HG03095 (cell line): ENCODE measurements at regions not wholly inside any gene's neighbourhood (a gene's known extent, or its start where the extent isn't known, plus 50 kb on each side); places are given as distances from the start of the nearest gene placed in this dataset.

Source experiments
- ATAC-seq: cut with Tn5 transposase; IDR thresholded peaks from one replicate; pipeline ENCODE4 v1.9.1; 2021; ENCODE audit warnings: moderate library complexity; ENCODE audit not compliant: unreplicated experiment

DNA sequence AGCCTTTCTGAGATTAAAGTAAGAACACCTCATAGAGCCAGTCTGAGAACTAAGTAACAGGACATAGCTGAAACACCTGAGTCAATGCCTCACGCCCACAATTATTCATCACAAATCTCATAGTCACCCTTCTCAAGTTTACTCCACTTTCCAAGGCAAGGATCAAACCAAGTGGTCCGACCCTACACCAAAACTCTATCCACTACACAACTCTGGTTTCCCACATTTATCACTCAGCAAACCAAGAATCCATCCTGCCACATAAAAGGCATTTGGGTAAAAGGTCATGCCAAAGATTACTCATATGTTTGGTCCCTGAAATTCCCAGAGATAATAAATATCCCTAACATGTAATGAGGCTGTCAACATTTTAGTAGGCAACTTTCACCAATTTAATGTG, 144.1 kb downstream of the RPAP3 start:
- ATAC-seq = no peak

DNA sequence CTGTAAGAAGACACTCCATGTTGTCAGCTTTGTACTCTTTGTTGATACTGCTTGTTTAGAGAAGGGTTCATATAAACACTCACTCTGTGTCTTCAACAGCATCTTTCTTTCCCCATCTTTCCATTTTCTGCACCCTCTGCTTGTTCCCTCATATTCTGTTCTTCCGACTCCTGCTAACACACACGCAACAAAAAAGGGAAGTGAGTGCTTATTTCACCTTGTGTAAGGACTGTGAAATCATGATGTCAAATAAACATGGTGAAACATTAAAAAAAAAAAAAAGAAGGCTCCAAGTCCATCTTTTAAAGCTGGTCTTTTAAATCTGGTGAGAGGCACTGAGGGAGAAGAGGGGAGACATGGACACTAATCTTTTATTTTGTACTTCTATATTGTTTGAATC, 145.4 kb downstream of the RPAP3 start:
- no peak for ATAC-seq

DNA sequence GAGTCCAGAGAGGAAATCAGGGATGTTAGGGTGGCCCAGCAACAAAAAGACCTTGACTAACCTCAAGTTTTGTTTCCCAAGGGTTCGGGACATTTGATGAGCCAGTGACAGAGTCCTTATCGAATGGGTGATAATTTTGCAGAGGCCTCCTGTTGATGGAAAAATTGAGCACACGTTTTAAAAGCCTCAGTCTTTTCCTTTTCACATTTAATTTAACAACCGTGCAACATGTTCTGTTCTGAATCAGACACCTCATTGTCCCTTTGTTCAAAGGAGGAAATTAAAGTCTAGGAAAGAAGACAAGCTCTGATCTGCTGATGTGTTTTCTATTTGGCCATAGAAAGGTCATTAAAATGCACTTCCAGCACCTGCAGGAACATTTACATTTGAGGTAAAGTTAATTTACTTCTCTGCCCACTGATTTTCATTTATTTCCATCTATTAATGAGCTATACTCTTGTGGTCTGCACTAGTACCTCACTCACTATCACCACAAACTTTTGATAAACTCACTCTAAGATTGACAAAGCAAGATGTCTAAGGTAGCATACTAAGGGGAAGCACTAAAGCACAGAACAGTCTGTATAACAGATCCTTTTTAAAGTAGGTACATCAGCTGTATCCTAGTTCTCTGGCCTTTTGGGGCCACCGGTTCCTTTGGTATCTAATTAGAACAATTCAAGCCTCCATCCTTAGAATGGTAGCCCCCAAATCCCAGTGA, 147.0 kb downstream of the RPAP3 start:
- no peak for ATAC-seq

- no peak for ATAC-seq
Observed at GRCh38 chr12:47557386-47557785, 148.4 kb downstream of the RPAP3 start.

GRCh38 chr12:47556261-47557030, 149.4 kb downstream of the RPAP3 start:
- ATAC-seq = no peak

GRCh38 chr12:47554046-47554653, 151.7 kb downstream of the RPAP3 start:
- no peak for ATAC-seq

GRCh38 chr12:47553266-47553665, 152.6 kb downstream of the RPAP3 start:
- ATAC-seq = no peak

DNA sequence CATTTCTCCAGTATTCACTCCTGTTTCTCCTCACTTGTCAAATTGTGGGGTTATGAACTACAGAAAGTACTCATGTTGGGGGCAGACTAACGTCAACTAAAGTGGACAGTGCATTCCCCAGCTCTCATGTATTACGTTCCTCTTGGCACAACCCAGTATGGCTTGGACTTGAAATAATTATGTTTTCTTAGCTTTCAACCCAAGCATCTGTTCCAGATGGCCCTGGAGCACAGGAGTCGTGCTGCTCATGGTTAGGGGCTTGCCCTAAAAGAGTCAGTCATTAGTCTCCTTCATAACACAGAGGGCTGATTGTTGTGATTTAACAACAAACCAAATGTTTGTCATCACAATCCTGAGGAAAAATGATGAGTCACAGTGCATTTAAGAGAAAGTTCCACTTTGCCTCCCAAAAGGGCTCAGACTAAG, 154.4 kb downstream of the RPAP3 start:
- no peak for ATAC-seq

GRCh38 chr12:47549258-47549657, 156.6 kb downstream of the RPAP3 start:
- no peak for ATAC-seq

DNA sequence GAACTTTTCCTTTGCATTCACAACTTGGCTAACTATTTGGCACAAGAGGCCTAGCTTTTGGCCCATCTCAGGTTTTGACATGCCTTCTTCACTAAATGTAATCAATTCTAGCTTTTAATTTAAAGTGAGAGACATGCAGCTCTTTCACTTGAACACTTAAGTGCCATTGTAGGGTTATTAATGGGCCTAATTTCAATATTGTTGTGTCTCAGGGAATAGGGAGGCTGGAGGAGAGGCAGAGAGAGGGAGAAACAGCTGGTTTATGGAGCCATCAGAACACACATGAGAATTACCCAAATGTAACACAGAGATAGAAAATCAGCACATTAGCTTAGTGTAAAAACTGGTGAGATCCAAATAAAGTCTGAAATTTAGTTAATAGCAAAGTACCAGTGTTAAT, 157.4 kb downstream of the RPAP3 start:
- no peak for ATAC-seq

GRCh38 chr12:47547077-47547476, 158.8 kb downstream of the RPAP3 start:
- ATAC-seq = no peak

DNA sequence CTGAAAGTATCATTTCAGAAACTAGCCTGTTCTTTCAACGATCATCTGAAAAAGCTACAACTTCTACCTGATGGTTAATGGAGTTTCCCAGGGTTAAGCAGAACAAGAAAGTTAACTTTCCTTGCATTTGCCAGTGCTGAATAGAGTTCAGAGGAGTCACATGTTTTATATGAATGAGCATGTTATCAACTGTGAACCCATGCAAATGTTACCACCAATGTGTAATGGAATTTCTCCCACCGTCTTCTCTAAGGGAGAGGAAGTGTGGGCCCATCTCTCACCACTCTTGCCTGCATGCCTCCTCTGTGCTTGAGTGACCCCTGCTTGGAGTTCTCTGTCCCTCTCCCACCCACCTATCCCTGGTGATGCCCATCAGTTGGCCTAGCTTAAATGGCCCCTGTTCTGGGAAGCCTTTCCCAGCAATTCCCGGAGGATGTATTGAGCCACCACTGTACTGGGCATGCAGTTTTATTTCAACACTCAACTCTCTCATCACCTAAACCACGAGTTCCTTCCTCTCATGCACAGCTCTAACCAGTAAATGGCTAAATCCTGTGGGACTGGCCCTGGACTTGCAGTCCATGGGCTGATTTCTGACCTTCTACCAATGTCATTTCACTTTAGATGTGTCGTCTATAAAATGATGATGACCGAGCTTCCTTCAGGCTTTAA, 159.8 kb downstream of the RPAP3 start:
- ATAC-seq = no peak

DNA sequence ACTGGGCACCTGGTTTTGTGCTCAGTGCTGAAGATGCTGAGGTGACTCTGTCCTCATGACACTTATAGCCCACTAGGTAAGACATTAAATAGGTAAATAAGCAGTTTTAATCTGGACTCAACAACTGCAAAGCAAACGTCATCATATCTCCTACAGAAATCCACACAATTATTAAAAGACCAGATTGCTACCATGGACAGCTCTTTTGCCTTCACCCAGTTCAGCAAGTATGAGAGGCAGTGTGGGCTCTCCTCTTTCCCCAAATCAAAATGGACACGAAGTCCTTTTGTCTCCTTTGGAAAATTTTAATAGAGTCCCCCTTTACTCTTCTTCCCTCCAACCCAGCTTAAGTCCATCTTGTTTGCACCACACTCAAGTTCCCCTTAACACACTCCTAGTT, 171.1 kb downstream of the RPAP3 start:
- no peak for ATAC-seq

DNA sequence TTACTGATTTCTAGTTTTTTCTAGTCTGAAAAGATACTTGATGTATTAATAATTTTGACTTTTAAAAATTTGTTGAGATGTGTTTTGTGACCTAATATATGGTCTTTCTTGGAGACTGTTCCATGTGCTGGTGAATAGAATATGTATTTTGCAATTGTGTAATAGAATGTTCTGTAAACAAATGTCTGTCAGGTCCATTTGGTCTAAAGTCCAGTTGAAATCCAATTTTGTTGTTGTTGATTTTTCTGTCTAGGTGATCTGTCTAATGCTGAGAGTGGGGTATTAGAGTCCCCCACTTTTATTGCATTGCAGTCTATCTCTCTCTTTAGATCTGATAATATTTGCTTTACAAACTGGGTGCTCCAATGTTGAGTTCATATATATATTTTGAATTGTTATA, 175.8 kb downstream of the RPAP3 start:
- ATAC-seq = no peak

- no peak for ATAC-seq
Observed at GRCh38 chr12:47527816-47528215, 178.0 kb downstream of the RPAP3 start.

- ATAC-seq = no peak
Observed at GRCh38 chr12:47520029-47520428, 185.8 kb downstream of the RPAP3 start.

- ATAC-seq = no peak
Observed at GRCh38 chr12:47517122-47517521, 188.7 kb downstream of the RPAP3 start.

GRCh38 chr12:47509398-47509851, 196.4 kb downstream of the RPAP3 start:
- ATAC-seq = no peak

- no peak for ATAC-seq
Observed at GRCh38 chr12:47507221-47507620, 198.6 kb downstream of the RPAP3 start.

DNA sequence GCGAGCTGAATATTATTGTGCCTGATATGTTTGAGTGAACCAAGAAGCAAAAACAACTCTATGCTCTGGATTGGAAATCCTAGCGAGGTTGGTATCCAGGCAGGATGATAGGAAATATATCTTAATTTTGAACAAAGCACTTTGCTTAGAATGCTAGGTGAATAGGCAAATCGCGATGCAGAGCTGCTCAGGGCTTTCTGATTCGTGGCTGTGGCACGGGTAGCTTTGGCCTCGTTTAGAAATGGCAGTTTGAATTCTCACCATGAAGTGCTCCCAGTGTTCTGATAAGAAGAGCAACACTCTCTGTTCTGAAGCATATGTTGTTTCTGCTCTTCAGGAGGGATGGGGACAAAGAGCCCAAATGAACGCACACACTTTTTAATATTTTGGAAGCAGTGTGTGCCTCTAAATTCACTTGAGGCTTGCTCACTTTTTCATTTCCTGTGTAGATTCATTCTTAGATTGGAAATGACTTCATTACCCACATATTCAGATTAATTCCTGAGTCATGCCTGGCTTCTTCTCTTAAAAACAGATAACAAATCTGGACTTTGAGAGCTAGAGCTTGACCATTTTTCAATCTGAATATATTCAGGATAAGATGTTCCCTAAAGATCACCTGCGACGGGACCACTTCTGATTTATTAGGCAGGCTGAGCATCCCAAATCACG, 200.9 kb downstream of the RPAP3 start:
- no peak for ATAC-seq

DNA sequence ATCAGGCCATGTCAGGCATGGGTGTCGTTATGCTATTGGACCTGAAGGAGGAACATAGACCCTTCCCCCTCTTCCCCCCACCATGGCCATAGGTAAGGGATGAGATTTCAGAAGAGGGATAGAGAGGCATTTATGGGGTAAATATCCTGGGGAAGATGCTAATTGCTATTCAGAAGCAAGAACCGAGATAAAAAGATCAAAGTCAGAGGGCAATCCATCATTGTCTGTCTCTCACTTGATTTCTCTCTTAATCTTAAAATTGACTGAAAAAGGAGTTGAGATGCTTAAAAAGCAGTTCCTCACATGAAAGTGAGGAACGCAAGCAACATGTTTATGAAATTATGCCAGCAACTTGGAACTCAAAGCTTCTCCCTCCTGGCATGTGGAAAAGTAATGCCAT, 212.0 kb downstream of the RPAP3 start:
- ATAC-seq = no peak
